H1 (cell line): ENCODE measurements at regions not wholly inside any gene's neighbourhood (a gene's known extent, or its start where the extent isn't known, plus 50 kb on each side); places are given as distances from the start of the nearest gene placed in this dataset.

Source experiments
- ASH2L ChIP-seq: fragments of 200-600, 300-600 bp; sonication (generic); IDR thresholded peaks from one replicate; pipeline ENCODE4 v1.7.1; 2017; ENCODE audit warnings: low read length
- GABPA ChIP-seq: IDR thresholded peaks from 2 replicates; pipeline ENCODE4 v1.6.1; 2011; ENCODE audit warnings: mild to moderate bottlenecking, low read length, moderate library complexity, borderline replicate concordance; ENCODE audit not compliant: insufficient read depth
- MAX ChIP-seq: IDR thresholded peaks from 2 replicates; pipeline ENCODE4 v1.6.1; 2012; ENCODE audit warnings: inconsistent platforms
- USF2 ChIP-seq: IDR thresholded peaks from 2 replicates; pipeline ENCODE4 v1.6.1; 2011; ENCODE audit warnings: low read length, improper control_type of control experiment

- no peak for TF ChIP-seq USF2
- TF ChIP-seq MAX: no peak
- no peak for TF ChIP-seq ASH2L
- TF ChIP-seq GABPA: no peak
These were observed 383.0 kb downstream of the SLITRK1 start (continued) for GRCh38 chr13:83499286-83499685.
